Liver (tissue), 7 donors: ENCODE measurements at regions not wholly inside any gene's neighbourhood (a gene's known extent, or its start where the extent isn't known, plus 50 kb on each side); places are given as distances from the start of the nearest gene placed in this dataset.

ENCODE experiments used
- DNase-seq: peaks from one replicate; pipeline ENCODE4 v3.0.0-alpha.2; 2017; ENCODE audit warnings: low spot score
- H3K27ac ChIP-seq, 2 donors: one replicate each; pipeline ENCODE4 v1.7.0; 2013; ENCODE audit warnings: inconsistent platforms in 2 of 2, low read length in 2 of 2, control low read depth in 1 of 2, low read depth in 1 of 2, mild to moderate bottlenecking in 1 of 2
- H3K27me3 ChIP-seq, 4 donors: one replicate each; pipeline versions ENCODE4 v1.6.1 to v1.7.0; 2013; ENCODE audit warnings: low read length in 3 of 4, inconsistent platforms in 1 of 4, mild to moderate bottlenecking in 1 of 4, moderate library complexity in 1 of 4; ENCODE audit not compliant: control insufficient read depth in 4 of 4, insufficient read depth in 4 of 4
- H3K36me3 ChIP-seq, 4 donors: one replicate each; pipeline versions ENCODE4 v1.6.1 to v1.7.0; 2013; ENCODE audit warnings: low read length in 3 of 4, mild to moderate bottlenecking in 3 of 4, low read depth in 1 of 4, moderate library complexity in 1 of 4; ENCODE audit not compliant: control insufficient read depth in 4 of 4, insufficient read depth in 3 of 4
- H3K4me1 ChIP-seq, 4 donors: one replicate each; pipeline versions ENCODE4 v1.6.1 to v1.7.0; 2013; ENCODE audit warnings: low read length in 3 of 4, mild to moderate bottlenecking in 3 of 4, moderate library complexity in 1 of 4; ENCODE audit not compliant: control insufficient read depth in 4 of 4, insufficient read depth in 4 of 4
- H3K4me3 ChIP-seq, 3 donors: one replicate each; pipeline versions ENCODE4 v1.6.1 to v1.7.0; 2013; ENCODE audit warnings: low read length in 3 of 3, control low read depth in 1 of 3, low read depth in 1 of 3, mild to moderate bottlenecking in 1 of 3
- H3K9ac ChIP-seq, 2 donors: one replicate each; pipeline ENCODE4 v1.7.0; 2013; ENCODE audit warnings: low read length in 2 of 2, mild to moderate bottlenecking in 2 of 2, moderate library complexity in 2 of 2, control low read depth in 1 of 2, low read depth in 1 of 2
- H3K9me3 ChIP-seq, 4 donors: one replicate each; pipeline versions ENCODE4 v1.6.1 to v1.7.0; 2013; ENCODE audit warnings: low read length in 3 of 4; ENCODE audit not compliant: control insufficient read depth in 4 of 4
- EGR1 ChIP-seq, 2 donors: IDR thresholded peaks; 2 replicates each; pipeline ENCODE4 v1.6.1; 2016 to 2018; ENCODE audit warnings: antibody characterized with exemption in 2 of 2, low read depth in 2 of 2
- FOXA1 ChIP-seq: IDR thresholded peaks from 2 replicates; pipeline ENCODE4 v1.6.1; 2016; ENCODE audit warnings: antibody characterized with exemption
- FOXA2 ChIP-seq: IDR thresholded peaks from 2 replicates; pipeline ENCODE4 v1.6.1; 2016; ENCODE audit warnings: antibody characterized with exemption
- HNF4A ChIP-seq, 2 donors: conservative IDR thresholded peaks; 2 replicates each; pipeline ENCODE4 v1.6.1; 2016; ENCODE audit warnings: antibody characterized with exemption in 2 of 2, mild to moderate bottlenecking in 2 of 2
- NR2F2 ChIP-seq: IDR thresholded peaks from 2 replicates; pipeline ENCODE4 v1.6.1; 2016; ENCODE audit warnings: antibody characterized with exemption
- RXRA ChIP-seq, 2 donors: IDR thresholded peaks; 2 replicates each; pipeline ENCODE4 v1.6.1; 2017 to 2018; ENCODE audit warnings: antibody characterized with exemption in 2 of 2, mild to moderate bottlenecking in 1 of 2
- SP1 ChIP-seq: IDR thresholded peaks from 2 replicates; pipeline ENCODE4 v1.6.1; 2018; ENCODE audit warnings: antibody characterized with exemption, mild to moderate bottlenecking
- TAF1 ChIP-seq: conservative IDR thresholded peaks from 2 replicates; pipeline ENCODE4 v1.6.1; 2016; ENCODE audit warnings: antibody characterized with exemption, mild to moderate bottlenecking
- YY1 ChIP-seq: IDR thresholded peaks from 2 replicates; pipeline ENCODE4 v1.6.1; 2016; ENCODE audit warnings: antibody characterized with exemption, mild to moderate bottlenecking
- WGBS: extraction: QIAGEN DNeasy Blood & Tissue Kit; methylation state at CpG from one replicate; pipeline ENCODE4 v1.1.7; 2013; 5-methylcytosine and 5-hydroxymethylcytosine counted together
- TF ChIP-seq, protein P1 (sequence below): IDR thresholded peaks from 2 replicates; pipeline ENCODE4 v1.6.1; 2016; ENCODE audit warnings: antibody characterized with exemption
- TF ChIP-seq, protein P2 (sequence below): IDR thresholded peaks from 2 replicates; pipeline ENCODE4 v1.6.1; 2016; ENCODE audit warnings: antibody characterized with exemption, mild to moderate bottlenecking
- donor health status: healthy.
- donor health status: healthy.
- donor health status: healthy.
- donor health status: healthy.

DNA sequence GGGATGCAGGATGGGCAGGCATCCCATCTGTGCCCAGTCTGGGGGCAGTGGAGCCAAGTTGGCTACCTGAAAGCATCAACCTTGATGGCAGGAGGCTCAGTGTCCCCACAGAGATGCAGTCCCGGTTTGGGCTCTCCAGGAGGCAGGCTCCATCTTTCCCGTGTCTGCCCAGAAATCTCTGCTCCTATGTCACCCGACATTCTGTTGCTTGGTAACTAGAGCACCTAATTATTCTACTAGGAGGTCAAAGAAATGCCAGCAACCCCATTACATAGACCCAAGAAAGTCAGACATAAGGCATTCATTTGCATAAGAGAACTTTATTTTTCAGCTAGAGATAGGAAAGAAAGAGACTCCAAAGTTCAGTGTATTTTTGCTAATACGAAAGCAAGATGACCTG lies 100.3 kb upstream of the BACE2 start:
- Histone ChIP-seq H3K9me3 (no peaks in the 10 kb centered on the region), H3K9ac (no peak overlapping the region), H3K27me3 (peaks cover 0 to 4% (median 3%) of the 10 kb centered on the region in 4 donors), H3K27ac (no peak overlapping the region), H3K4me1 (peaks cover 0 to 3% (median 0%) of the 10 kb centered on the region in 4 donors), H3K36me3 (no peaks in the 10 kb centered on the region), H3K4me3 (no peak overlapping the region)
- no peak for DNase-seq
- TF ChIP-seq, protein P1, sequence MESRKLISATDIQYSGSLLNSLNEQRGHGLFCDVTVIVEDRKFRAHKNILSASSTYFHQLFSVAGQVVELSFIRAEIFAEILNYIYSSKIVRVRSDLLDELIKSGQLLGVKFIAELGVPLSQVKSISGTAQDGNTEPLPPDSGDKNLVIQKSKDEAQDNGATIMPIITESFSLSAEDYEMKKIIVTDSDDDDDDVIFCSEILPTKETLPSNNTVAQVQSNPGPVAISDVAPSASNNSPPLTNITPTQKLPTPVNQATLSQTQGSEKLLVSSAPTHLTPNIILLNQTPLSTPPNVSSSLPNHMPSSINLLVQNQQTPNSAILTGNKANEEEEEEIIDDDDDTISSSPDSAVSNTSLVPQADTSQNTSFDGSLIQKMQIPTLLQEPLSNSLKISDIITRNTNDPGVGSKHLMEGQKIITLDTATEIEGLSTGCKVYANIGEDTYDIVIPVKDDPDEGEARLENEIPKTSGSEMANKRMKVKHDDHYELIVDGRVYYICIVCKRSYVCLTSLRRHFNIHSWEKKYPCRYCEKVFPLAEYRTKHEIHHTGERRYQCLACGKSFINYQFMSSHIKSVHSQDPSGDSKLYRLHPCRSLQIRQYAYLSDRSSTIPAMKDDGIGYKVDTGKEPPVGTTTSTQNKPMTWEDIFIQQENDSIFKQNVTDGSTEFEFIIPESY, result no peak
- 46% methylated on average over 4 of the region's 4 CpGs for WGBS

DNA sequence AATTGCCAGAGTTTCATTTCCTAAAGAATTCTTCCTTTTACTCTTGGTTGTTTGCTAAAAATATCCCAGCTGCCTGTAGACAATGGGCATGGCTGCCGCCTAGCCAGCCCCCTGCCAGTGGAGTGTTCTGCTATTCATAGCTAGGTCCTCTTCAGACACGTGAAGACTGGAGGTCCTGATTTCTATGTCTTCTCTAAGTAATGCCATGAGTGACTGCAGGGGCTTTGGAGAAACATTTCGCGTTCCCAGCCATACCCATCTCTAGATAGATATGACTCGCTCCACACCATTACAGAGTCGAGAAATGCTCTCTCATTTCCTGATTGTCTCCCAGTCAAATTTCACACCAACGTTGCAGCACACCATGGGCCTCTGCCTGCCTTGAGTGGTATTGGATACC lies 99.5 kb upstream of the BACE2 start:
- Histone ChIP-seq H3K27me3 (peaks cover 0 to 4% (median 3%) of the 10 kb centered on the region in 4 donors), H3K9me3 (no peaks in the 10 kb centered on the region), H3K27ac (no peak overlapping the region), H3K9ac (no peak overlapping the region), H3K4me3 (peak overlapping the region in 1 of 3 donors; percentile 21), H3K4me1 (peaks cover 0 to 3% (median 0%) of the 10 kb centered on the region in 4 donors), H3K36me3 (no peaks in the 10 kb centered on the region)
- 39% methylated on average over 7 of the region's 7 CpGs for WGBS
- TF ChIP-seq RXRA (IDR thresholded peaks at IDR 0.05) (no peak), YY1 (no peak), FOXA2 (no peak), NR2F2 (no peak), SP1 (no peak), HNF4A (conservative IDR thresholded peaks at IDR 0.05) (no peak), TAF1 (no peak), EGR1 (IDR thresholded peaks at IDR 0.05; ENCODE audit: low read depth in 2 of 2) (no peak), FOXA1 (no peak)
- TF ChIP-seq, protein P1, result no peak
- TF ChIP-seq, protein P2, sequence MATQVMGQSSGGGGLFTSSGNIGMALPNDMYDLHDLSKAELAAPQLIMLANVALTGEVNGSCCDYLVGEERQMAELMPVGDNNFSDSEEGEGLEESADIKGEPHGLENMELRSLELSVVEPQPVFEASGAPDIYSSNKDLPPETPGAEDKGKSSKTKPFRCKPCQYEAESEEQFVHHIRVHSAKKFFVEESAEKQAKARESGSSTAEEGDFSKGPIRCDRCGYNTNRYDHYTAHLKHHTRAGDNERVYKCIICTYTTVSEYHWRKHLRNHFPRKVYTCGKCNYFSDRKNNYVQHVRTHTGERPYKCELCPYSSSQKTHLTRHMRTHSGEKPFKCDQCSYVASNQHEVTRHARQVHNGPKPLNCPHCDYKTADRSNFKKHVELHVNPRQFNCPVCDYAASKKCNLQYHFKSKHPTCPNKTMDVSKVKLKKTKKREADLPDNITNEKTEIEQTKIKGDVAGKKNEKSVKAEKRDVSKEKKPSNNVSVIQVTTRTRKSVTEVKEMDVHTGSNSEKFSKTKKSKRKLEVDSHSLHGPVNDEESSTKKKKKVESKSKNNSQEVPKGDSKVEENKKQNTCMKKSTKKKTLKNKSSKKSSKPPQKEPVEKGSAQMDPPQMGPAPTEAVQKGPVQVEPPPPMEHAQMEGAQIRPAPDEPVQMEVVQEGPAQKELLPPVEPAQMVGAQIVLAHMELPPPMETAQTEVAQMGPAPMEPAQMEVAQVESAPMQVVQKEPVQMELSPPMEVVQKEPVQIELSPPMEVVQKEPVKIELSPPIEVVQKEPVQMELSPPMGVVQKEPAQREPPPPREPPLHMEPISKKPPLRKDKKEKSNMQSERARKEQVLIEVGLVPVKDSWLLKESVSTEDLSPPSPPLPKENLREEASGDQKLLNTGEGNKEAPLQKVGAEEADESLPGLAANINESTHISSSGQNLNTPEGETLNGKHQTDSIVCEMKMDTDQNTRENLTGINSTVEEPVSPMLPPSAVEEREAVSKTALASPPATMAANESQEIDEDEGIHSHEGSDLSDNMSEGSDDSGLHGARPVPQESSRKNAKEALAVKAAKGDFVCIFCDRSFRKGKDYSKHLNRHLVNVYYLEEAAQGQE, result no peak
- DNase-seq, result no peak
